ENCODE measurements at regions not wholly inside any gene's neighbourhood (a gene's known extent, or its start where the extent isn't known, plus 50 kb on each side); places are given as distances from the start of the nearest gene placed in this dataset.

DNA sequence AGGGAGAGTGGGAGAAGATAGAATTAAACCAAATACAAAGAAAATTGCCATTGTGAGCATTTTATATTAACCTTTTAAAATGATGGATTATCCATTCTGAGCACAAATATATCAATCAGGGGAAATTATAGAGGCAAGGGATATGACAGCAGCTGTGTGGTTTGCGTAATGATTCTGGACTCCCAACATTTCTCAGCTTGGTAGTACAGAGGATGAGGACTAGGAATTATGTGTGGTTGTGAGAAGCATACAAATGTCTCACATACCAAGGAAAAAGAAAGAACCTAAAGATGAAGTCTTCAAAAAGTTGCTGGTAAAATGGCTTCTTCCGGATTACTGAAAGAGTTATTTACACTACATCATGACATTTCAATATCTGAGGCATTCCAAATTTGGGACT, 674.6 kb upstream of the NR3C2 start:
- Histone ChIP-seq H3K27ac (ENCODE audit: extremely low read length, insufficient read depth, low read length) (no peak overlapping the region), H3K27me3 (ENCODE audit: control insufficient read depth in 1 of 2, insufficient read depth in 2 of 2, low read length in 2 of 2) (no peaks in the 10 kb centered on the region), H2AFZ (ENCODE audit: low read length) (no peak overlapping the region), H3K4me3 (replicated peaks in 1 of 3; ENCODE audit: insufficient read depth in 1 of 3, low read depth in 2 of 3, low read length in 3 of 3) (no peak overlapping the region), H3K4me1 (ENCODE audit: insufficient read depth, low read length) (no peaks in the 10 kb centered on the region), H3K4me2 (ENCODE audit: low read depth, low read length) (no peak overlapping the region), H3K36me3 (replicated peaks in 1 of 2; ENCODE audit: control insufficient read depth in 1 of 2, insufficient read depth in 2 of 2, low read length in 2 of 2) (no peaks in the 10 kb centered on the region), H4K20me1 (ENCODE audit: insufficient read depth, low read length) (no peaks in the 10 kb centered on the region), H3K9ac (ENCODE audit: insufficient read depth, low read depth, low read length) (no peak overlapping the region), H3K79me2 (ENCODE audit: insufficient read depth, low read length) (no peaks in the 10 kb centered on the region), H3K9me3 (ENCODE audit: low read length) (no peaks in the 10 kb centered on the region)
- no peak for FAIRE-seq
- intact Hi-C loops (cut with micrococcal nuclease; ENCODE audit: unreplicated experiment), result no loop called here
- in situ Hi-C loops (cut with HindIII; ENCODE audit: extremely low pct_ligation_motif_present, low pct_unique_long_range_greater_than_20kb), result no loop called here
- CTCF ChIA-PET (ENCODE audit: low intra/inter-chr PET ratio, low total read pairs), result no interaction called here
- POLR2A ChIA-PET, result no interaction called here
- TF ChIP-seq ISX (CRISPR knock-in tag; conservative IDR thresholded peaks at IDR 0.05) (no peak), FOXK2 (IDR thresholded peaks at IDR 0.05) (no peak)
- TF ChIP-seq, protein P1, sequence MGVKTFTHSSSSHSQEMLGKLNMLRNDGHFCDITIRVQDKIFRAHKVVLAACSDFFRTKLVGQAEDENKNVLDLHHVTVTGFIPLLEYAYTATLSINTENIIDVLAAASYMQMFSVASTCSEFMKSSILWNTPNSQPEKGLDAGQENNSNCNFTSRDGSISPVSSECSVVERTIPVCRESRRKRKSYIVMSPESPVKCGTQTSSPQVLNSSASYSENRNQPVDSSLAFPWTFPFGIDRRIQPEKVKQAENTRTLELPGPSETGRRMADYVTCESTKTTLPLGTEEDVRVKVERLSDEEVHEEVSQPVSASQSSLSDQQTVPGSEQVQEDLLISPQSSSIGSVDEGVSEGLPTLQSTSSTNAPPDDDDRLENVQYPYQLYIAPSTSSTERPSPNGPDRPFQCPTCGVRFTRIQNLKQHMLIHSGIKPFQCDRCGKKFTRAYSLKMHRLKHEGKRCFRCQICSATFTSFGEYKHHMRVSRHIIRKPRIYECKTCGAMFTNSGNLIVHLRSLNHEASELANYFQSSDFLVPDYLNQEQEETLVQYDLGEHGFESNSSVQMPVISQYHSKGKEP (CRISPR knock-in tag; IDR thresholded peaks at IDR 0.05), result no peak
- BruUV-seq (replicated peaks), result no TSS peak
- no peak for ATAC-seq
- WGBS (ENCODE audit: low lambda C conversion rate), result 7% methylated on average over 2 of the region's 2 CpGs
- DNase-seq (ENCODE audit: low spot score), result no peak

DNA sequence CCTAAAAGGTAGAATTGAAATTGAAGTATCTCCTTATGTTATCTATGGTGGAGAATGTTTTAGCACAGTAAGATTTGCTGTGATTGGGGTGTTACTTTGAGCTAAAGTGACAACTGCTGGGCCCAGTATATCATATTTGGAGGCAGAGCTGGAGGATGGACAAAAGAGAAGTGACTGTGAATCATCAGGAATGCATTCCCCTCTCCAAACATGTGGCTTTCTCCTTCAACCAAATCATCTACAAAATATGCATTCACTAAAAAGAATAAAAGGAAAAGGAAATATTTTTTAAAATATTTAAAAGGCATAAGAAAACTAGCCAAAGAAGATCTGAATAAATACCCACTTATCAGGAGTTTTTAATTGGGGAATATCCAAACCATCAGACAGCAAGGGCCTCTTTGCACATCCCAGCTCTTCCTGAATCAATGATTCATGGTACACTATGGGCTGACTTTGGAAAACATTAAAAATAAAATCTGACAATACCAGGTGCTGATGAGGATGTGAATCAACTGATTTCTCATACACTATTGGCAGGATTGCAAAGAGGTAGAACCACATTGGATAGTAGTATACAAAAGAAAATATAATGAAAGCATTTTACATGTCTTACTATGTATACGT, 671.7 kb upstream of the NR3C2 start:
- H3K4me1 ChIP-seq (ENCODE audit: insufficient read depth, low read length), result no peaks in the 10 kb centered on the region
- H3K36me3 ChIP-seq (replicated peaks in 1 of 2; ENCODE audit: control insufficient read depth in 1 of 2, insufficient read depth in 2 of 2, low read length in 2 of 2), result no peaks in the 10 kb centered on the region
- BruUV-seq (replicated peaks), result no TSS peak
- 0 out of 2 replicates have a peak, but pooled peaks cover 15% of the 10 kb centered on the region for H3K9me3 ChIP-seq (ENCODE audit: low read length)
- DNase-seq (ENCODE audit: low spot score), result no peak
- H3K27me3 ChIP-seq (ENCODE audit: control insufficient read depth in 1 of 2, insufficient read depth in 2 of 2, low read length in 2 of 2), result no peaks in the 10 kb centered on the region
- no peak overlapping the region for H3K4me3 ChIP-seq (replicated peaks in 1 of 3; ENCODE audit: insufficient read depth in 1 of 3, low read depth in 2 of 3, low read length in 3 of 3)
- H3K79me2 ChIP-seq (ENCODE audit: insufficient read depth, low read length), result no peaks in the 10 kb centered on the region
- in situ Hi-C loops (cut with HindIII; ENCODE audit: extremely low pct_ligation_motif_present, low pct_unique_long_range_greater_than_20kb) (no loop called here), intact Hi-C loops (cut with micrococcal nuclease; ENCODE audit: unreplicated experiment) (no loop called here)
- no peak for TF ChIP-seq ZNF629 (CRISPR knock-in tag; conservative IDR thresholded peaks at IDR 0.05)
- TF ChIP-seq RBM39 (IDR thresholded peaks at IDR 0.05; ENCODE audit: low read depth, low read length, poor library complexity, severe bottlenecking), result no peak
- 5% methylated on average over 1 of the region's 1 CpG for WGBS (ENCODE audit: low lambda C conversion rate)
- no peak overlapping the region for H3K27ac ChIP-seq (ENCODE audit: extremely low read length, insufficient read depth, low read length)
- no peaks in the 10 kb centered on the region for H4K20me1 ChIP-seq (ENCODE audit: insufficient read depth, low read length)
- no peak overlapping the region for H3K9ac ChIP-seq (ENCODE audit: insufficient read depth, low read depth, low read length)
- CTCF ChIA-PET (ENCODE audit: low intra/inter-chr PET ratio, low total read pairs), result no interaction called here
- no peak overlapping the region for H2AFZ ChIP-seq (ENCODE audit: low read length)
- H3K4me2 ChIP-seq (ENCODE audit: low read depth, low read length), result no peak overlapping the region
- no peak for ATAC-seq
- POLR2A ChIA-PET, result no interaction called here
- FAIRE-seq, result no peak

All from HepG2 (cell line).